Loucy (cell line): ENCODE measurements at regions not wholly inside any gene's neighbourhood (a gene's known extent, or its start where the extent isn't known, plus 50 kb on each side); places are given as distances from the start of the nearest gene placed in this dataset.

Experiments
- CTCF ChIP-seq: fragments of 200-600 bp; sonication (generic); conservative IDR thresholded peaks from 2 replicates; pipeline ENCODE4 v1.5.1; 2014; ENCODE audit warnings: mild to moderate bottlenecking, antibody characterized with exemption, low read length
- EZH2phosphoT487 ChIP-seq: fragments of 200-600 bp; IDR thresholded peaks from 2 replicates; pipeline ENCODE4 v1.6.1; 2018; ENCODE audit warnings: antibody characterized with exemption, mild to moderate bottlenecking, moderate library complexity, borderline replicate concordance

- no peak for TF ChIP-seq CTCF
- no peak for TF ChIP-seq EZH2phosphoT487
Observed at GRCh38 chr17:6000426-6000825, 69.8 kb upstream of the WSCD1 start.
